ENCODE measurements at regions not wholly inside any gene's neighbourhood (a gene's known extent, or its start where the extent isn't known, plus 50 kb on each side); places are given as distances from the start of the nearest gene placed in this dataset.

DNA sequence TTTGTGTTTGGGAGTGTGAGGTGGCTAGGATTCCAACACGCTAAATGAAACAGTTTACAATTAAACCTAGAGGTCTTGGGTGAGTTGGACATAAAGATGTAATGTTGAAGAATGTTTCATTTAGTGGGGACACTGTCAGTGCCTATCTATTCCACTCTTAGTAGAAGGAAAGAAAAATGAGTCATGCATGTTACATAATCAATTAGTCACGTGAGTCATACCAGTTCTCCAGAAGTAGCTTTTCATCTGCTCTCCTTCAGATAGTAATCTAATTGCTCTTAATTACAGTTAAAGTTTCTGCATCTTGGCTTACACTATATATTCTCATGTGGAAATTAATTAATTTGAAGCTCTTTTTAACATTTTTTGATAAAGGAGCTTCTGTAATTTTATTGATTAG, 115.7 kb upstream of the P2RY1 start:
- peak; percentile 78 for DNase-seq (ENCODE audit: low read depth)

DNA sequence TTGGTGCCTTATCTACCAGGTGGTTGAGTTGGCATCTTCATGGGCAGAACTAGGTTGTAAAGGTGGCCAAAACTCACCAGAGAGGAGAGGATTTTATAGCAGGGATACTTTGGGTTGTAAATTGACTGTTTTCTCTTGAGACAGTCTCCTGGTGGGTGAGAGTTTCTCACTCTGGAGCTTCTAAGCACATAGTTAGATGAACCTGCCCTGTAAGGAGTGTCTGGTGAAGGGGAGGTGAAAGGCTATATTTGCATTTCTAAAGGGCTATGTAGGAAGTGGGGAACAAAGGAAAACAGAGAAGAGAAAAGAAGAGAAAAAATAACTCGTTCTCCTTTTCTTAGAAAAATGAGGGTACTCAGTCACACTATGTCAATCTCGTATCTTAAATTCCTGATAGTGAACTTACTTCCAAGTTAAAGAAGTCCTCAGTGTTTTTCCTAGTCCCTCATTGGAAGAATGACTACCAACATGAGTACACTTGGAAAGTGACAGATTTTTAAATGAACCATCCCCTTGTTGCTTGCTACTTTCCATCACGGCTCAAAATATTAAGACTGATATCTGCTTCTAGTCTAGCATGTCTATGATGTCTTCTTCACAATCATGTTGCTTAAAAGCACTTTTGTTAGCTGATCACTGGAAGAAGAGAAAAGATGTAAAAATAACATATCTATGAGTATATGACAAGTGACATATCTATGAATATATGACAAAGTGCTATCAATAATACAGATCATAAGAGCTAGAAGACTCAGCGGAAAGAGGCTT, 113.8 kb upstream of the P2RY1 start:
- no peak for DNase-seq (ENCODE audit: low read depth)

DNA sequence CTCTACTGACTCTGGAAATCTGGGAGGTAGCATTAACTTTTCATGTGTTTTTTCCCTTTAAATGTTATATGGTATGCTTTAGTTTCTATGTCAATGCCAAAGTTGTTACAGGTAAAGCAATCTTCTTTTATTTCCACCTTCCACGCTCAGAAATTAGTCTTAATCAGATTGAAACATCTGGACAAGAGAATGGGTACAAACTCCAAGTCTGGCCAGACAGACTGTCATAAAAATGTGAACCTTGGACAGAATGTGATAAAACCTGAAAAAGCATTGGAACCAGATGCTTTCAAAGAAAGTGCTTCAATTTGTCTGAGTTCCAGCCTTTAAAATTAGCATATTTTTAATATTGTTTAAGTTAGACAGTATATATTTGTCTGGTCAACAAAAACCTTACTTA, 110.7 kb upstream of the P2RY1 start:
- DNase-seq (ENCODE audit: low read depth), result no peak

DNA sequence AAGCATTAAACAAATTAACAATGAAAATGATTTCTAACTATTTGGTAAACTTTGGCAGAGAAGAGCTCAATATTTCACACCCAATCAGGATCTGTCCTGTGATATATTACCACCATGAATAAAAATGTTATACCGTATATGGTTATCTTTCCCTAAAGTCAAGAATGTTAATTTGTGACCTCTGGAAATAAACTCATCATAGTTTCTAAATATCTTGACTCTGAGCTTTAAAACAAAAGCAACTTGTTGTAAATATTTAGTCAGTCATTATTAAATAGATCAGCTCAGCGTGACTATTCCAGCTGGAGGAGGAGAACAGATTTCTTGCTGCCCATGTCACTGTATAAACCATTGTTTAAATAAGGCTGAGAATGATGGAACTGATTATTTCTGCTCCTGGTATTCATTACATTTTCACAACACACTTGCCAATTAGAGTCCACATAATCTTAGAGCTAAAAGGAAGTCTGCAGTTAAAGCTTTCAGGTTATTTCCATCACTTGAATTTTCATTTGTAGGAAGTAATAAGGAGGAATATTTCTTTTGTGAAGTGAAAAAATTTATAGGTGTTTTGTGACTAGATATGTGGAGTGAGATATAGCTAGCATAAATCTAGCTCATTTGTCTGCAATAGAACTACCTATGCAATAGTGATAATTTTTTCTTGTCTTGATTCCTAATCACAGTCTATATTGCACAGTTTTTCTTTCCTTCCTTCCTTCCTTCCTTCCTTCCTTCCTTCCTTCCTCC, 106.5 kb upstream of the P2RY1 start:
- DNase-seq (ENCODE audit: low read depth), result no peak

DNA sequence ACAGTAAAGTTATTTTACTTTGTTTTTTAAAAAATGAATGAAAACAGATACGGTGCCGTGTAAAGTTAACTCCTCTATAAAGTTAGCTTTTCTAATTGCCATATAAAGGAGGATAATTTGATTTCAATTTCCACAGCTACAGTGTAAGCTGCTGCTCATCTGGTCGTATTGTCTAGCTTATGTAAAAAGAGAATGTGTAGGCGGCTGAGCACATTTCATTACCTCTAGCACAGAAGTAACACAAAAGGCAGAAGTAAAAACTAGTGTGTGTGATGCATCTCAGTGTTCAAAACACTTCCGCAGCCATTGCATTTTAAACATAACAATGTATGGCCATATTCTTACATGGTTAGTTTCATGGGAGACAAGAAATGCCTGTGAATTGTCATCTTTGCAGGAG, 105.0 kb upstream of the P2RY1 start:
- DNase-seq (ENCODE audit: low read depth), result no peak

DNA sequence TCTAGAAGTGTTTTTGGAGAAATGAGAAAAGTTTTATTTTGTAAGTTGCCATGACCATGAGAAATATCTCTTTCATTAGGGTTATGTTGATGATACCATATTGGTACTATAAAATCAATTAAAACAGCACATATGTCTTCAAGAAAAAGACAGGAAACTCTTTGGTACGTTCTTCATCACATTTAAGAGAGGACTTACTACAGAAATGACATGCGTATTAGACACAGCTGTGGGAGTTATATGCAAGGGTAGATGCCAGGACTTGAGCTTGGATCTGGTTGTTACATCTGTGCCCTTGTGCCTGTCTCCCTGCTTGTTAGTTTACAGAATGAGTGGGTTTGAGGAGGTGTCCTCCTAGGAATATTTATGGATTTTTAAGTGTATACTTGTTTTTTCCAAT, 103.4 kb upstream of the P2RY1 start:
- DNase-seq (ENCODE audit: low read depth), result no peak

DNA sequence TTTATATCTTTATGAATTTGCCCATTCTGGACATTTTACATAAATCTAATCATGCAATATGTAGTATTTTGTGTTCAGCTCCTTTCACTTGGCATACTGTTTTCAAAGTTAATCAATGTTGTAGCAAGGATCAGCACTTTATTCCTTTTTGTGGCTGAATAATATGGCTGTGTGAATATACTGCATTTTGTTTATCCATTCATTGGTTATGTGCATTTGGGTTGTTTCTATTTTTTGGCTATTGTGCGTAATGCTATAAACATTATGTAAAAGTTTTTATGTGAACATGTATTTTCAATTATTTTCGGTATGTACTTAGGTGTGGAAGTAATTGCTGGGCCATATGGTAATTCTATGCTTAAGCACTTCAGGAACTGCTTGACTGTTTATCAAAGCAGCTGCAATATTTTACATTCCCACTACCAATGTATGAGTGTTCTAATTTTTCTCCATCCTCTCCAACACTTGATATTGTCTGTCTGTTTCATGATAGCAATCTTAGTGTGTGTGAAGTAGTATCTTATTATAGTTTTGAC, 101.3 kb upstream of the P2RY1 start:
- no peak for DNase-seq (ENCODE audit: low read depth)

DNA sequence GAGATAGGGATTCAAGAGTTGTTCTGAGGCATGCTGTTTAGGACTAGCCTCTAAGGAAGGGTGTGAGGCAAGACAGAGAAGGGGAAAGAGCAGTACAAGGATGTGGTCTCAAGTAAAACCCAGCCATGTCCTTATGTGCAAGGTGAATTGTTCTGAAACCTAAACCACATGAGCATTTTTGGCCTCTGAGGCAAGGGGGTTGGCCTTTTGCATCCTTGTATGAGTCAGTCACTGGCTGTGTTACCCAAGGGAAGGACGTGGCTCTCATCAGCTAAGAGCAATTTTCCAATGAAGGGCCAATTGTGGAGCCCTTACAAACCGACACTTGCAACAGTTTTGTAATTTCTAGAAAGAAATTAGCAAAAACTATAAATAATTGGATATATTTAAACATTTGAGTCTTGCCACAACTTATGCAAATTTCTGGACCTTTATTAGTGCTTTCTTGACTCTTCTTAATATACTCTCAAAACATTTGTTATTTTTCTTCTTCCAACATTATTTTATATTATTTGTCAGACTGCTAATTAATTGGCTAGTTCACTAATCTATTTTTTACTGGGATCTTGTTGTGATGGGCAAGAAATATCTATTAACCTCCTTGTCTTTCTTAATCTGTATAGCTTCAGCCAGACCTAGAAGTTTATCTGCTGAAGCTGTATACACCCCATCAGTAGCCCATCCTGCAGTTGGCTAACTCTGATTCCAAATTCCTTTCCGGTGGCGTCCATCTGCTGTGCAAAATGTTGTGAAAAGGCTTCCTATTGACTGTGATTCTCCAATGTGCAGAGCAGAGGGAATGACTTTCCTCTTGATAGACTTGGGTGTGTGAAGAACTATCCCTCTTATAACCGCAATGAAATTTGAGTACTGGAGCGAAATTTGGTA, 97.7 kb upstream of the P2RY1 start:
- DNase-seq (ENCODE audit: low read depth), result peak; percentile 90

DNA sequence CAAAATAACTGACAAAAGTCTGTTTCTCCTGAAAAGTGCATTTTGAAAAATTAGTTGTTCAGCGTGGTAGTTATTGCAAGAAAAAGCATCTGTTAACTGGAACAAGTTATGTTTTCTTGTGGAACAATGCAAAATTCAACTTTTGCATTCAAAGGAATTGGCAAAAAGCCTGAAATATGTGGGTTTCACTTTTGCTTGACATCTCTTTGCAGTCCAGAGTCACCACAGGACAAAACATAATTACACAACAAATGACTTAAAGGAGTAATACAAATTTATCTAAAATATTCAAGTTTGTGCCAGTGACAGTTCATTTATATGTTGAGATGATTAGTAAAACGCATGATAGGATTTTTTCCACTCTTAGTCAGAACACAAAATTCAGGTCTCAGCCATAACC, 96.3 kb upstream of the P2RY1 start:
- DNase-seq (ENCODE audit: low read depth), result peak; percentile 15

DNA sequence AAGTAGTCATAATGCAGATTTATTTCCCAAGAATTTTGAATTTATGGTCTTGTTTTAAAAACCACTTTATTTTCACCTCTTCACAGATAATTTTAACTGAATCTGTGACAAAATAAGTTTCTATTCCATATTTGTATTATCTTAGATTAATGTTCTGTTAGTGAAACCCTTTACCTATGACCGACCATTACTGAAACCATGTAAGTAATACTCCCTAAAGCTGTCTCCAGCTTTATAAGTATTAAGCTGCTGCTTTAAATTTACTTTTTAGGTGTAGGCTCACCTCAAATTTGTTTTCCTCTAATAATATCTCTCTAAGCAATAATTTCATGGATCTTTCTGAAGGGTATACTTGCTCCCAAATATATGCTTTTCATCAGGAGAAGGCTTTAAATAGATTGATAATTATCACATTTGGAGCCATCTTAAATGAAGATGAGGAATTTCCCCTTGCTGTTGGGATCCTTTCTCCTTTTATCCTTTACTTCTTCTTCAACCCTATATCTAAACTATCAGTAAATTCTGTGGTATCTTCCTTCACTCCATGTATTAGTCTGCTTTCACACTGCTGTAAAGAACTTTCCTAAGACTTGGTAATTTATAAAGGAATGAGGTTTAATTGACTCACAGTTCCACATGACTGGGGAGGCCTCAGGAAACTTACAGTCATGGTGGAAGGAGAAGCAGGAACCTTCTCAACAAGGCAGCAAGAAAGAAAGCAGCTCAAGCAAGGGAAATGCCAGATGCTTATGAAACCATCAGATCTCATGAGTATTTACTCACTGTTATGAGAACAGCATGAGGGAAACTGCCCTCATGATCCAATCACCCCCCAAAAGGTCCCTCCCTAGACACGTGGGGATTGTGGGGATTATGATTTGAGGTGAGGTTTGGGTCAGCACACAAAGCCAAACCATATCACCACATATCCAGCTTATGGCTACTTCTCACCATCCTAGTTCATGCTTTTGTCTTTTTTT, 92.3 kb upstream of the P2RY1 start:
- peak; percentile 1 for DNase-seq (ENCODE audit: low read depth)

DNA sequence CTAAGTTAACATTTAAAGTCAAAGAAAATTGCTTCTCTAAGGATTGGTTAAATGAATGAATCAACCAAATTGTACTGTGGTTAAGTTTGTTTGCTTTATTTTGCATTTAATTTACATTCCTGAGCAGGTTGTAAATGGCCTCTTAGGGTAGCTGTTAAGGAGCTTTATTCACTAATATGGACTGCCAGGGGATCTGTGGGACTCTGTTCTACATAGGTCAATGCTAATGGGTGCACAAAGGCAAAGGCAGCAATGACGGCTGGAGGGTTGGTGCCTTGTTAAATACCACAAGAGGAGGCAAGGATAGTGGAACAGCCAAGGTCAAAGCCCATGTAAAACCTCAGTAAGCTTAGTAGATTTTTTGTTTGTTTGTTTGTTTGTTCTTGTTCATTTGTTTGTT, 89.3 kb upstream of the P2RY1 start:
- no peak for DNase-seq (ENCODE audit: low read depth)

DNA sequence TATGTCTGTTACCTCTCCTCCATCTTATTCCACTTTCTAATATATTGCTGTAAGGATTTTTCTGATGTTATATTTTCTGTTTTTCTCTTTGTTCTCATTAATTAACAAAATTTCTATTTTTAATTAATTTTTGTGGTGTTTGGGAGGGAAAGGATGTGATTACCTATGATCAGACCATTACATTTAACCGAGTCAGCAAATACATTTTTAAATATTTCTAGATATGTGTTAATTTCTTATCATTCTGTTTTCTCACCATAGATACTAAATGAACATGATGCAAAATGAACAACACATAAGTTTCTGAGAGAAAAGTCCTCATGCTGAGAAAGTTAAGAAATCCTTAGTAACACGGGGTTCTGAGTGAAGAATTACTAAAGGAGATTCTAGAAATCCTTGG, 80.6 kb upstream of the P2RY1 start:
- no peak for DNase-seq (ENCODE audit: low read depth)

DNA sequence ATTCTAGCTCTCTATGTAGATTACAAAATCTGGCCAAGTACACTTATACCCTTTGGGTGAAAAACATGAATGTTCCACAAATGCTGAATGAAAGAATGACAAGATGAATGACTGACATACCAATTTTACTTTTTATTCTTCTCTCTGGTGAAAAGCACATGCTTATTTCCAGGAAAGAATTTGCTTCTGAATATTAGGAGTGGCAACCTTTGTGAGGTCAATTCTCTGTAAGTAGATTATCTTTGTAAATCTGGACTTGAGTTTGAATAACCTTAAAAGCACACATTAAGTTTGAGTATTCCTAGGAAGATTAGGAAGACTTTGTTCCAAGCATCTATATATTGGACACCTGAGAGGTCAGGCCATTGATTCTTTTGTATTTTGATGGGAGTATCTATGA, 78.1 kb upstream of the P2RY1 start:
- DNase-seq (ENCODE audit: low read depth), result no peak

DNA sequence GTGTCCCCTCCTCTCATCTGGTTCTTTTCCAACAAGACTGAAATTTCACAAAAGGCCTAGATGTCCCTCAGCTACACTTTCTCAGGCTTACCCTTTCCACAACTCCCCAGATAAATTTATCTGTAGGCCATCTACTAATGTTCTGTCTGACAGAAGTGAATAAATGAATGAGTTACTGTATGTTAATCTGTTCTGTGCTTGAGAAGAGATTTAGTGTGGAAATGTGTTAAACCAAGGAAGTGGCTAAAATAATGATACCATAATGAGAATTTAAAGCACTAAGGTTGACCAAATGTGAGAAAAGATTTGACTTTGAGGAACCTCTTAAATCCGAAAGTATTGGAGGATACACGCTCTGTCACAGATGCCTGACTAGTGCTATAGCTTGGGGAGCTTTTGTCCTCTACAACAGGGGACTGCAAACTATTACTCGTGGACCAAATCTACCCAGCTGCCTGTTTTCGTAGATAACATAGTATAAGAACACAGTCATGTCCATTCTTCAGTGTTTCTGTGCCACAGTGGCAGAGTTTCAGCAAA, 74.8 kb upstream of the P2RY1 start:
- DNase-seq (ENCODE audit: low read depth), result no peak

DNA sequence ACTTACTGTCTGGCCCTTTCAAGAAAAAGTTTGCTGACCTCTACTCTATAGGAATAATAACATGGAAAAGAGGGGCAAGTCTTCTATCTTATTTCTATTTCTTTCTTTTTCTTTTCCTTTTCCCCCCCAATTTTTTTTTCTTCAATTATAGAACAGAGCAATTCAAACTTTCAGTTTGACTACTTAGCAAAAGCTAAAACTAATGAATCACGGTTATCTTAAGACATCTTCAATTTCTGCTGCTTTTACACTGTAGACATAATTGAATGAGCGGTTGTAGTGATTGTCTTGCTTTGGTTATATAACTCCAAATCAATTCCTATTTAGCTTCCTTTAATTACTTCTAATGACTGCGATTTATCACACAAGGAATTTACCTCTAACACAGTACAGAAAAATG, 74.3 kb upstream of the P2RY1 start:
- DNase-seq (ENCODE audit: low read depth), result no peak

DNA sequence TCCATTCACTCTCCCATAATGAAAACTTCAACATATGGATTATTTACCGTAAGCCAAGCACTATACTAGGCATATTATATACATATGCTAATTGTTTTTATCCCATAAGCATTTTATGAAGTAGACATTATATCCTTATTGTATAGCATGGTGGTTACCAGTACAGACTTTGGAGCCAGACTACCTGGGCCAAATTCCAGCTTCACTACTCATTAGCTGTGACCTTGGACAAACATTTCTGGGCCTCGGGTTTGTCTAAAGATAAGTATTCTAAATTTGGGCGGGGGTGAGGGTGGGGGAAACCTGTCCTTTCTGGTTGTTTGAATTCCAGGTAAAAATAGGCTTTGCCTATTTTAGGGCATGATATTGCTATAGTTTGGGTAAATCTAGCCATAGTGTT, 66.5 kb upstream of the P2RY1 start:
- no peak for DNase-seq (ENCODE audit: low read depth)

DNA sequence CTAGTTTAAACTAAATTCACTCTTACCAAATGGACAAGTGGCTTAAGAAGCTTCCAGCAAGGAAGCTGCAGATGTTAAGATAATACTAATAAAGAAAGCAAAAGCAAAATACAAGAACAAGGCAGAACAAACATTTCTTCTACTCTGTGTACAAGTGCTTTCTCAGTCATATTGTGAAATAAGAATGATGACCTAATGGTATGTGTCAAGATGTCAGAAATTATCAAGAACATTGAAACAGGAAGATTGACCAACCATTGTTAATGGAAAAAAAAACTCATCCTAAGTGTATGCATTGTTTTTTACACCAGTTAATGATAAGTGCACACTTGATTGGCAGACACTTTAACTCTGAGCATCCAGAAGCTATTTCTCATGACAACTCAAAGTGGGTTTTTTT, 65.4 kb upstream of the P2RY1 start:
- DNase-seq (ENCODE audit: low read depth), result peak; percentile 18

DNA sequence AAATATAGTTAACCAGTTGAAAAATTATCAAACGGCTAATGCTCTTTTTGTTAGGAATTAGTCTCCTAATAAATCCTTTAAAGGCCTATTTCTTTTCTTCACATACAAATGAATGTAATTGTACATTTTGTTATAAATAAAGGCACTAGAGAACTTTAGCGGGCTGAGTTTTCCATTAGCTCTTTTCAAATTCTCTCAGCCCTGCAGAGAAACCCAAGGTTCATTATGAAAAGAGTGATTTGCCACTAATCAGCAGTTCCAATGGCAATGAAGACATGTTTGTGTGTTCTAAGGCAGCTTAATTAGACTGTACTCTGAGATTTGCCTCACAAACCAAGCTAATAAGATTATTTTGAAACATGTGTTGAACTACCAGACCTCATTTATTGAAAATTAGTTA, 64.6 kb upstream of the P2RY1 start:
- DNase-seq (ENCODE audit: low read depth), result no peak

DNA sequence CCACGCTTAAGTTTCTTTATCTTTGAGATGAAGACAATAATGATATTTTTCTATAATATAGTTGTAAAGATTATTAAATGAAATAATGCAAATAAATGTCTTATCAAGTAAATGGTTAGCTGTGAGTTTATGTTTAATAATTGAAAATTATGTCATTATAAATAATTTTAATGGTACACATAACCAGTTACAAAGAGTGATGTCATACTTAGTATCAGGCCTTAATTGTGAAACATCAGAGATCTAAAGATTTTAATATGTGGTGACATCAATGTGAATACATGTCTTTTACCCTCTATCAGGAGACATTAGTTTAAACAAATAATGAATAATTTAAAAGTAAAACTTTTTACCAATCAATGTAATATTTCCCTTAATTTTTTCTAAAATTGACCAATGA, 63.8 kb upstream of the P2RY1 start:
- DNase-seq (ENCODE audit: low read depth), result no peak

DNA sequence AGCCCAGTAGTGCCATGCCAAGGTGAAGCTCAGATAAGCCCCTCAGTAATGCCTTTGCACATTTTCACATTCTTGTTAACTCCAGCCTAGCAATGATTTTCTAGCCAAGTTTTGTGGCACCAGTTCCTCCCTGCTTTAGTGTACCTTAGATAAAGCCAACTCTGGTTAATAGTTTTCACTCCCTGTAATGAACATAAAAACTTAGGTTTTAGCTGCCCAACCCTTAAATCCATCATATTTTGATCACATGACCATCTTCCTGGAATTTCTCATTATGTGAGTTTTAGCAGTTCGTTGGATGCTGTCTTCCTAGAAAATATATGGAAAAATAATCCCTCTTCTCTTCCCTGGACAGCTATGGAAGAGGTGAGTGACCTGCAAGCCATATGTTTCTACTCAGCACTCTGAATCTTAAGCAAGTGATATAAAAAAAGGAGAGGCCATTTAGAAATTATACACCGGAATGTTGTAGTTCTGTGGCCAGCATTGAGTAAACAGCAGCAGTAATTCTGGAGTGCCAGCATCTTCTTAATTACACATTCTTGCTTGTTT, 62.2 kb upstream of the P2RY1 start:
- no peak for DNase-seq (ENCODE audit: low read depth)

DNA sequence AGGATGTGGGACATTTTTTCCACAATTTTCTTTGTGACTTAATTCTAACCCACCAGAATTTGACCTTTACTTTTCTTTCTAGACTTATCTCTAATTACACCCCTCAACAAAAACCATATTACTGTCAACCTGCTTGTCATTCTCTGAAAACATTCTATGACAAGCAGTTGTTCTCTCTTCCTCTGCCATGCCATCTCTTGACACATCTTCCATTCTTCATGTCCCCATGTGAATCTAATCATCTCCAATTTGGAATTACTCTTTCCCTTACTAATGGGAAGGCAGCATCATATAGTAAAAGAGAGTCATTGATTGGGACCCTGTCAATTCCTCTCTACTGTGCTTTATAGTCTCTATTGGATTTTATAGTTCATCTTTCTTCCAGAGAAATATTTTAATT, 61.3 kb upstream of the P2RY1 start:
- no peak for DNase-seq (ENCODE audit: low read depth)

Data from renal cortical epithelial cell (primary cell).